ENCODE measurements at regions not wholly inside any gene's neighbourhood (a gene's known extent, or its start where the extent isn't known, plus 50 kb on each side); places are given as distances from the start of the nearest gene placed in this dataset.

DNA sequence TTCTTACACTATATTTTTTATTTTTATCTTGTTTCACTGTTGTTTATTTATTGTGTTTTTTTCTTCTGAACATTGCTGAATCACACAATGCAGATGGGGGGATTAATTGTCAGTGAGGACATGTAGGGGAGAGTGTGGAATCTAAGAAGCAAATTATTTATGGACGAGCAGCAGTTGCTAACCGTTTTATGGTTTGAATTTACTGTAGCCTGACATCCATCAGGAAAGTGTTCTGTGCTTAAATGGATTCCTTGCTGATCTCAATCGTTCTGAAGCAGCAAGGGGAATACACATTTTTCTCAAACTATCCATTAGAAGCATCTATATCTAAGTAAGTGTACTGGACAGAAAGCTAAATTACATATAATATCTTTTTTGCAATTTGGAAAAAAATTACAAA, 119.5 kb downstream of the CD8B2 start:
- Histone ChIP-seq H3K36me3 (ENCODE audit: low read length) (no peaks in the 10 kb centered on the region), H3K4me2 (ENCODE audit: low read depth, low read length, poor library complexity, severe bottlenecking) (no peak overlapping the region), H3K9ac (ENCODE audit: low read length) (no peak overlapping the region), H3K27ac (ENCODE audit: low read depth, low read length) (no peak overlapping the region), H3K4me3 (ENCODE audit: insufficient read depth, low read length, poor library complexity, severe bottlenecking) (no peak overlapping the region), H3K27me3 (ENCODE audit: low read length) (no peaks in the 10 kb centered on the region), H3F3A (ENCODE audit: insufficient read depth) (no peaks in the 10 kb centered on the region), H3K9me3 (ENCODE audit: insufficient read depth, low read length) (no peaks in the 10 kb centered on the region), H3K9me2 (replicated peaks; ENCODE audit: insufficient read depth, low read length) (no peaks in the 10 kb centered on the region), H2AFZ (ENCODE audit: low read depth, low read length, severe bottlenecking) (no peak overlapping the region), H4K20me1 (ENCODE audit: low read depth, low read length) (no peaks in the 10 kb centered on the region), H3K79me2 (ENCODE audit: insufficient read depth, low read length) (no peaks in the 10 kb centered on the region)
- TF ChIP-seq EZH2phosphoT487 (conservative IDR thresholded peaks at IDR 0.05; ENCODE audit: low read length): no peak
- TF ChIP-seq, protein P1, sequence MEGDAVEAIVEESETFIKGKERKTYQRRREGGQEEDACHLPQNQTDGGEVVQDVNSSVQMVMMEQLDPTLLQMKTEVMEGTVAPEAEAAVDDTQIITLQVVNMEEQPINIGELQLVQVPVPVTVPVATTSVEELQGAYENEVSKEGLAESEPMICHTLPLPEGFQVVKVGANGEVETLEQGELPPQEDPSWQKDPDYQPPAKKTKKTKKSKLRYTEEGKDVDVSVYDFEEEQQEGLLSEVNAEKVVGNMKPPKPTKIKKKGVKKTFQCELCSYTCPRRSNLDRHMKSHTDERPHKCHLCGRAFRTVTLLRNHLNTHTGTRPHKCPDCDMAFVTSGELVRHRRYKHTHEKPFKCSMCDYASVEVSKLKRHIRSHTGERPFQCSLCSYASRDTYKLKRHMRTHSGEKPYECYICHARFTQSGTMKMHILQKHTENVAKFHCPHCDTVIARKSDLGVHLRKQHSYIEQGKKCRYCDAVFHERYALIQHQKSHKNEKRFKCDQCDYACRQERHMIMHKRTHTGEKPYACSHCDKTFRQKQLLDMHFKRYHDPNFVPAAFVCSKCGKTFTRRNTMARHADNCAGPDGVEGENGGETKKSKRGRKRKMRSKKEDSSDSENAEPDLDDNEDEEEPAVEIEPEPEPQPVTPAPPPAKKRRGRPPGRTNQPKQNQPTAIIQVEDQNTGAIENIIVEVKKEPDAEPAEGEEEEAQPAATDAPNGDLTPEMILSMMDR (IDR thresholded peaks at IDR 0.05; ENCODE audit: insufficient read depth, low read length, poor library complexity, severe bottlenecking): no peak

DNA sequence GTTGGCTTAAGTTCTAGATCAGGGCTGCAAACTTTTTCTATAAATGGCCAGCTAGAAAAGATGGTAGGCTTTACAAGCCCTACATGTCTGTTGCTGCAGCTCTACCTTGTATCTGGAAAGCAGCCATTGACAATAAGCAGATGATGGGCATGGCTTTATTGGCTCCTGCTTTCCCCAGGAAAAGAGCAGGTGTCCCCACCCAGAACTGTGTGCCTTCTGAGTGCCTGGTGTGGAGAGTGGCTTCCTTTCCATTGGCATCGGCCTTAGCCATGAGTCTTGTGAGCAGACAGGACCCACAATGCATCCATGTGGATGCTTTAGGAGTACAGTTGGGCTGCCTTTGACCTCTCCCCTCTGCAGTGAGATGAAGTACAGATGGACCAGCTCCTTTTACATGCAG, 120.2 kb downstream of the CD8B2 start:
- no peaks in the 10 kb centered on the region for H3K27me3 ChIP-seq (ENCODE audit: low read length)
- TF ChIP-seq, protein P1 (IDR thresholded peaks at IDR 0.05; ENCODE audit: insufficient read depth, low read length, poor library complexity, severe bottlenecking): no peak
- TF ChIP-seq EZH2phosphoT487 (conservative IDR thresholded peaks at IDR 0.05; ENCODE audit: low read length): no peak
- no peaks in the 10 kb centered on the region for H3K9me3 ChIP-seq (ENCODE audit: insufficient read depth, low read length)
- no peaks in the 10 kb centered on the region for H3K36me3 ChIP-seq (ENCODE audit: low read length)
- no peak overlapping the region for H3K4me3 ChIP-seq (ENCODE audit: insufficient read depth, low read length, poor library complexity, severe bottlenecking)
- H3K4me2 ChIP-seq (ENCODE audit: low read depth, low read length, poor library complexity, severe bottlenecking): no peak overlapping the region
- H3F3A ChIP-seq (ENCODE audit: insufficient read depth): no peaks in the 10 kb centered on the region
- no peaks in the 10 kb centered on the region for H3K9me2 ChIP-seq (replicated peaks; ENCODE audit: insufficient read depth, low read length)
- H4K20me1 ChIP-seq (ENCODE audit: low read depth, low read length): no peaks in the 10 kb centered on the region
- no peak overlapping the region for H2AFZ ChIP-seq (ENCODE audit: low read depth, low read length, severe bottlenecking)
- H3K79me2 ChIP-seq (ENCODE audit: insufficient read depth, low read length): no peaks in the 10 kb centered on the region
- no peak overlapping the region for H3K27ac ChIP-seq (ENCODE audit: low read depth, low read length)
- no peak overlapping the region for H3K9ac ChIP-seq (ENCODE audit: low read length)

- TF ChIP-seq, protein P1 (IDR thresholded peaks at IDR 0.05; ENCODE audit: insufficient read depth, low read length, poor library complexity, severe bottlenecking): no peak
- TF ChIP-seq EZH2phosphoT487 (conservative IDR thresholded peaks at IDR 0.05; ENCODE audit: low read length): no peak
- H4K20me1 ChIP-seq (ENCODE audit: low read depth, low read length): no peaks in the 10 kb centered on the region
- no peak overlapping the region for H3K4me3 ChIP-seq (ENCODE audit: insufficient read depth, low read length, poor library complexity, severe bottlenecking)
- H3K27me3 ChIP-seq (ENCODE audit: low read length): no peaks in the 10 kb centered on the region
- H3K9ac ChIP-seq (ENCODE audit: low read length): no peak overlapping the region
- no peaks in the 10 kb centered on the region for H3K79me2 ChIP-seq (ENCODE audit: insufficient read depth, low read length)
- no peaks in the 10 kb centered on the region for H3F3A ChIP-seq (ENCODE audit: insufficient read depth)
- no peak overlapping the region for H3K4me2 ChIP-seq (ENCODE audit: low read depth, low read length, poor library complexity, severe bottlenecking)
- no peak overlapping the region for H3K27ac ChIP-seq (ENCODE audit: low read depth, low read length)
- no peak overlapping the region for H2AFZ ChIP-seq (ENCODE audit: low read depth, low read length, severe bottlenecking)
- no peaks in the 10 kb centered on the region for H3K9me2 ChIP-seq (replicated peaks; ENCODE audit: insufficient read depth, low read length)
- H3K36me3 ChIP-seq (ENCODE audit: low read length): no peaks in the 10 kb centered on the region
- no peaks in the 10 kb centered on the region for H3K9me3 ChIP-seq (ENCODE audit: insufficient read depth, low read length)
These were observed 122.6 kb downstream of the CD8B2 start for GRCh38 chr2:106609780-106610179.
